Gastroesophageal sphincter (tissue), 4 donors: ENCODE measurements at regions not wholly inside any gene's neighbourhood (a gene's known extent, or its start where the extent isn't known, plus 50 kb on each side); places are given as distances from the start of the nearest gene placed in this dataset.

Experiments
- ATAC-seq: fragments of 150-250 bp; one replicate; pipeline ENCODE4 v1.9.1; 2016; ENCODE audit warnings: mild to moderate bottlenecking, moderate library complexity
- H3K27ac ChIP-seq, 4 donors: fragments of 200-600 bp; sonication (generic) in 3 of 4; 1 replicate in 3 of 4; 2 replicates in 1 of 4; pipeline ENCODE4 v1.5.1; 2016 to 2019
- H3K27me3 ChIP-seq: fragments of 200-600 bp; sonication (generic); one replicate; pipeline ENCODE4 v1.5.1; 2019
- H3K36me3 ChIP-seq, 2 donors: fragments of 200-600 bp; sonication (generic); one replicate each; pipeline ENCODE4 v1.5.1; 2019; ENCODE audit warnings: control low read depth in 1 of 2
- H3K4me1 ChIP-seq, 3 donors: fragments of 200-600 bp; sonication (generic); 1 replicate in 2 of 3; 2 replicates in 1 of 3; pipeline ENCODE4 v1.5.1; 2016 to 2019; ENCODE audit warnings: control low read depth in 2 of 3
- H3K4me3 ChIP-seq, 2 donors: fragments of 200-600 bp; sonication (generic); one replicate each; pipeline ENCODE4 v1.5.1; 2019; ENCODE audit warnings: mild to moderate bottlenecking in 1 of 2, moderate library complexity in 1 of 2
- H3K9me3 ChIP-seq, 3 donors: fragments of 200-600 bp; sonication (generic); one replicate each; pipeline ENCODE4 v1.5.1; 2017 to 2019; ENCODE audit warnings: control low read depth in 2 of 3
- EP300 ChIP-seq: sonication (generic); formaldehyde crosslinking; IDR thresholded peaks from one replicate; pipeline ENCODE4 v1.6.1; 2017; ENCODE audit warnings: antibody characterized with exemption, mild to moderate bottlenecking
- POLR2A ChIP-seq, 2 donors: fragments of 450-650 bp; IDR thresholded peaks; one replicate each; pipeline ENCODE4 v1.6.1; 2017; ENCODE audit warnings: antibody characterized with exemption in 2 of 2, mild to moderate bottlenecking in 2 of 2, moderate library complexity in 1 of 2
- POLR2AphosphoS5 ChIP-seq: sonication (generic); formaldehyde crosslinking; IDR thresholded peaks from one replicate; pipeline ENCODE4 v1.6.1; 2017; ENCODE audit warnings: antibody characterized with exemption
- WGBS, 2 donors: methylation state at CpG; one replicate each; pipeline ENCODE4 v1.1.5; 2018; ENCODE audit warnings: low coverage in 1 of 2; 5-methylcytosine and 5-hydroxymethylcytosine counted together
- TF ChIP-seq, protein P1 (sequence below), 4 experiments: fragments of 200-600 bp in 2 of 4; fragments of 450-650 bp in 2 of 4; sonication (generic) in 1 of 4; IDR thresholded peaks; one replicate each; pipeline ENCODE4 v1.5.1; 2017 to 2019; ENCODE audit warnings: antibody characterized with exemption in 4 of 4, mild to moderate bottlenecking in 2 of 4, moderate library complexity in 2 of 4

DNA sequence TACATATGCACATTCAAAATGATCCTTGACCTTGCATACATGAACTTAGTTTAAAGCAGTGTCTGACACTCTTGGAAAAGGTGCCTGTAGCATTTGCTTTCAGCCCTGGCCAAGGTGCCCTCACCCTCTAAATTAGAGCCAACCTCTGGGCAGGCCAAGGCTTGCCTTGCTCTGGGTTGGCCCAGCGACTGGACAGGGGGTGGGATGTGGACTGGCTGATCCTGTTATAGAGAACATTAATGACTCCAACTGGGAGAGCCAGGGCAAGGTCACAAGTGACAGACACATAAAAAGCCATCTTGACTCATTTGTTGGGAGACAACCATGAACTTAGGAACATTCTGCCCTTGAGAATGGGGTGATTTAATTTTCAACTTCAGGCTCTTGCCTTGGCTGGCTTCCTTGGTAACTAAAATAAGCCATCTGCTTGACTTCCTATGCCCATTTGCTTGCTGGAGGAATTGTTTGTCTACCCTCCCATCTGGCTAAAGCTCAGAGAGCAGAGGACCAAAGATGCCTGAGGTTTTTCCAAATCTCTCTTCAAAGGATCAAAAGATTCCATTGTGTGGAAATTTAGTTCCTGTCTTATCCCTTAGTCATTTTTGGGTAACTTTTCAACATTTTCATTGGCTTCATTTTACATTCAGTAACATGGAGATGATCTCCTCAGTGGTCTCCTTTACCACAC is 403.7 kb downstream of the SOX2 start:
- H3K9me3 ChIP-seq = no peaks in the 10 kb centered on the region
- WGBS, 2 donors = no CpG with 5 or more reads among the region's 1 CpG

DNA sequence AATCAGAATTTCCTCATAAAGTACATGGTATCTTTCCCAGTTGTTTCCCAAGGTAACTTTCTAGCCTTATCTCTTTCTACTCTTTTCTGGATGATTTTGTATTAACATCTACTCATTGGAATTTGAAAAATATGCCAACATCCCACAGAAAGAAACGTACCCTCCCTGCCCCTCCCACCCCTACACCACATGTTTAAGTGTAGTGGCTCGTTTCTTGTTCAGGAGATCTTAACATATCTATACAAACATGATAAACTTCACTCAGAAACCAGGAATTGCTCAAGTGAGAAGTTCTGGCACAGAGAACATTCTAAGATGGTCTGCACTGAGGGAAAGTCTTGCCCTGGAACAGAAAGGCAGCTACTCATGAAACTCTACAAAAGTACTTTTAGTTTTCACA is 404.7 kb downstream of the SOX2 start:
- H3K9me3 ChIP-seq = no peaks in the 10 kb centered on the region
- H3K36me3 ChIP-seq = no peaks in the 10 kb centered on the region
- 7 to 13% methylated on average over 2 of the region's 2 CpGs for WGBS, 2 donors
- H3K27ac ChIP-seq = no peak overlapping the region
- H3K4me3 ChIP-seq = no peak overlapping the region
- ATAC-seq = no peak
- H3K27me3 ChIP-seq = no peaks in the 10 kb centered on the region
- H3K4me1 ChIP-seq = no peaks in the 10 kb centered on the region
- TF ChIP-seq POLR2AphosphoS5 (no peak), EP300 (no peak), POLR2A (IDR thresholded peaks at IDR 0.05) (no peak)
- TF ChIP-seq, protein P1, sequence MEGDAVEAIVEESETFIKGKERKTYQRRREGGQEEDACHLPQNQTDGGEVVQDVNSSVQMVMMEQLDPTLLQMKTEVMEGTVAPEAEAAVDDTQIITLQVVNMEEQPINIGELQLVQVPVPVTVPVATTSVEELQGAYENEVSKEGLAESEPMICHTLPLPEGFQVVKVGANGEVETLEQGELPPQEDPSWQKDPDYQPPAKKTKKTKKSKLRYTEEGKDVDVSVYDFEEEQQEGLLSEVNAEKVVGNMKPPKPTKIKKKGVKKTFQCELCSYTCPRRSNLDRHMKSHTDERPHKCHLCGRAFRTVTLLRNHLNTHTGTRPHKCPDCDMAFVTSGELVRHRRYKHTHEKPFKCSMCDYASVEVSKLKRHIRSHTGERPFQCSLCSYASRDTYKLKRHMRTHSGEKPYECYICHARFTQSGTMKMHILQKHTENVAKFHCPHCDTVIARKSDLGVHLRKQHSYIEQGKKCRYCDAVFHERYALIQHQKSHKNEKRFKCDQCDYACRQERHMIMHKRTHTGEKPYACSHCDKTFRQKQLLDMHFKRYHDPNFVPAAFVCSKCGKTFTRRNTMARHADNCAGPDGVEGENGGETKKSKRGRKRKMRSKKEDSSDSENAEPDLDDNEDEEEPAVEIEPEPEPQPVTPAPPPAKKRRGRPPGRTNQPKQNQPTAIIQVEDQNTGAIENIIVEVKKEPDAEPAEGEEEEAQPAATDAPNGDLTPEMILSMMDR (IDR thresholded peaks at IDR 0.05) = no peak

More for the DNA sequence above, 403.7 kb downstream of the SOX2 start:
- Histone ChIP-seq H3K4me3 (no peak overlapping the region), H3K36me3 (no peaks in the 10 kb centered on the region), H3K27ac (no peak overlapping the region), H3K4me1 (no peaks in the 10 kb centered on the region), H3K27me3 (no peaks in the 10 kb centered on the region)
- TF ChIP-seq POLR2A (IDR thresholded peaks at IDR 0.05) = no peak
- TF ChIP-seq POLR2AphosphoS5 = no peak
- TF ChIP-seq, protein P1 (IDR thresholded peaks at IDR 0.05) = no peak
- no peak for TF ChIP-seq EP300
- no peak for ATAC-seq

DNA sequence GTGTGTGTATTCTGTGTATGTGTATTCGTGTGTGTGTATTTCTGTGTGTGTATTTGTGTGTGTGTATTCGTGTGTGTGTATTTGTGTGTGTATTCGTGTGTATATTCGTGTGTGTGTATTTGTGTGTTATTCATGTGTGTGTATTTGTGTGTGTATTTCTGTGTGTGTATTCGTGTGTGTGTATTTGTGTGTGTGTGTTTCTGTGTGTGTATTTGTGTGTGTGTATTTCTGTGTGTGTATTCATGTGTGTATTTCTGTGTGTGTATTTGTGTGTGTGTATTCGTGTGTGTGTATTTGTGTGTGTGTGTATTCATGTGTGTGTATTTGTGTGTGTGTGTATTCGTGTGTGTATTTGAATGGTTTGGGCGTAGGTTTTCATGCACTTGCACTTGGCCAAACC is 405.4 kb downstream of the SOX2 start:
- ATAC-seq = no peak
- no peak overlapping the region for H3K27ac ChIP-seq
- H3K4me1 ChIP-seq = no peaks in the 10 kb centered on the region
- no peaks in the 10 kb centered on the region for H3K9me3 ChIP-seq
- TF ChIP-seq POLR2AphosphoS5 = no peak
- 64 to 76% methylated on average over 8 of the region's 8 CpGs for WGBS, 2 donors
- no peak overlapping the region for H3K4me3 ChIP-seq
- no peaks in the 10 kb centered on the region for H3K36me3 ChIP-seq
- H3K27me3 ChIP-seq = no peaks in the 10 kb centered on the region

DNA sequence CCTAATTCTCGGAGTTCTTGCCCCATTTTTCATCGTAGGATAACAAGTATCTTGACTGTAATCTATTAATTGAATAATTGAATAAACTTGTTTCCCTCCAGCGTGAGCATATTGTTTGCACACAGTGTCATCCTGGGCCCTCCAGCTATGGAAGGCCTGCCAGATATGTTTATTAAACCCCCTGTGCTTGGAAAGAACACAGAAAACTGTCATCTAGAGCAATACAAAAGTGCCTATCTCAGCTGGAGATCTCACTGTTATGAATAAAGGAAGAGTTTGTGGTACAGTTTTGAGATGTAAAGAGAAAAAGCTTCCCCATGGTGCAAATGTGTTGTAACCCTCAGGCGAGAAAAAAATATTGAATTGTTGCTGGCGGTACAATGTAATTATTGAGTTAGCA is 405.9 kb downstream of the SOX2 start:
- no peaks in the 10 kb centered on the region for H3K4me1 ChIP-seq
- no peaks in the 10 kb centered on the region for H3K36me3 ChIP-seq
- TF ChIP-seq, protein P1 (IDR thresholded peaks at IDR 0.05) = no peak
- TF ChIP-seq POLR2A (IDR thresholded peaks at IDR 0.05) (no peak), EP300 (no peak)
- no peak for ATAC-seq
- 57 to 66% methylated on average over 5 of the region's 5 CpGs for WGBS, 2 donors
- no peaks in the 10 kb centered on the region for H3K27me3 ChIP-seq
- H3K9me3 ChIP-seq = no peaks in the 10 kb centered on the region
- H3K4me3 ChIP-seq = no peak overlapping the region
- H3K27ac ChIP-seq = no peak overlapping the region

DNA sequence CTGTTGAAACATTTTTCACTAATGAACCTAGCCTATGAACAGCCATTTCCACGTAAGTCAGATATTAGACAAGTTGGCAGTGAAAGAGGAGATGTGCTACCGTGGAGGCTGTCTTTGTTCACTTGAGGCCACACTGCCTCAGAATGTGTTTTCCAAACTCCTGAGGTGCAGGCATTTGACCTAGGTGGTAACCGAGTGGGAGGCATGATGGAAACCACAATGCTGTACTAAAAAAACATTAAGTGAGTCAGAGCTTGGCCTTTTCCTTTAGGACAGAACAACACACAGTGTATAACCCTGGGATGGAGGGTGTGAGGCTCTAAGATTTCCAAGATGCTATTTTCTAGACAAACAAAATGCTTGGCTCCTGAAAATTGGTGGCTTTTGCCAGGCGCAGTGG is 406.3 kb downstream of the SOX2 start:
- no peaks in the 10 kb centered on the region for H3K27me3 ChIP-seq
- ATAC-seq = no peak
- no peak overlapping the region for H3K27ac ChIP-seq
- TF ChIP-seq EP300 = no peak
- TF ChIP-seq, protein P1 (IDR thresholded peaks at IDR 0.05) = no peak
- no peak for TF ChIP-seq POLR2AphosphoS5
- no peak for TF ChIP-seq POLR2A (IDR thresholded peaks at IDR 0.05)
- 56 to 82% methylated on average over 3 of the region's 4 CpGs for WGBS, 2 donors
- H3K4me1 ChIP-seq = no peaks in the 10 kb centered on the region
- H3K4me3 ChIP-seq = no peak overlapping the region
- no peaks in the 10 kb centered on the region for H3K36me3 ChIP-seq
- H3K9me3 ChIP-seq = no peaks in the 10 kb centered on the region
